SU-DHL-6 (cell line): ENCODE measurements at regions not wholly inside any gene's neighbourhood (a gene's known extent, or its start where the extent isn't known, plus 50 kb on each side); places are given as distances from the start of the nearest gene placed in this dataset.

Source experiments
- H2AFZ ChIP-seq: fragments of 200-600 bp; sonication (generic); 2 replicates; pipeline ENCODE4 v1.6.1; 2014; ENCODE audit warnings: low read depth, mild to moderate bottlenecking, moderate library complexity, mixed read lengths, antibody characterized with exemption, low read length; ENCODE audit not compliant: severe bottlenecking
- H3F3A ChIP-seq: fragments of 200-600 bp; shearing (Covaris generic); 2 replicates; pipeline ENCODE4 v1.6.0; 2016; ENCODE audit warnings: antibody characterized with exemption, mild to moderate bottlenecking; ENCODE audit not compliant: insufficient read depth
- H3K27ac ChIP-seq: fragments of 200-600 bp; sonication (generic); 2 replicates; pipeline ENCODE4 v1.5.1; 2016; ENCODE audit warnings: low read depth, mild to moderate bottlenecking, low read length, moderate library complexity, mixed read lengths
- H3K27me3 ChIP-seq: fragments of 200-600 bp; sonication (generic), shearing (Covaris generic); 2 replicates; pipeline ENCODE4 v1.6.0; 2014; ENCODE audit warnings: mild to moderate bottlenecking, low read length
- H3K36me3 ChIP-seq: fragments of 200-600 bp; sonication (generic); 2 replicates; pipeline ENCODE4 v1.6.1; 2014; ENCODE audit warnings: mild to moderate bottlenecking, low read length, mixed read lengths
- H3K4me2 ChIP-seq: fragments of 300-600, 200-600 bp; shearing (Covaris generic), sonication (generic); 2 replicates; pipeline ENCODE4 v1.6.0; 2014; ENCODE audit warnings: low read length, low read depth, mild to moderate bottlenecking; ENCODE audit not compliant: poor library complexity, severe bottlenecking
- H3K4me3 ChIP-seq: fragments of 200-600 bp; sonication (generic); 2 replicates; pipeline ENCODE4 v1.5.1; 2014; ENCODE audit warnings: antibody characterized with exemption, low read length, mild to moderate bottlenecking, mixed read lengths; ENCODE audit not compliant: insufficient read depth, poor library complexity, severe bottlenecking
- H3K79me2 ChIP-seq: fragments of 200-600 bp; sonication (generic); 2 replicates; pipeline ENCODE4 v1.6.1; 2014; ENCODE audit warnings: mild to moderate bottlenecking, low read length, moderate library complexity; ENCODE audit not compliant: insufficient read depth
- H3K9ac ChIP-seq: fragments of 200-600 bp; sonication (generic); 2 replicates; pipeline ENCODE4 v1.7.0; 2014; ENCODE audit warnings: mild to moderate bottlenecking, low read length
- H3K9me2 ChIP-seq: fragments of 200-600 bp; sonication (generic); replicated peaks from 2 replicates; pipeline ENCODE4 v1.6.1; 2014; ENCODE audit warnings: low read length; ENCODE audit not compliant: insufficient read depth
- H3K9me3 ChIP-seq: fragments of 200-600 bp; sonication (generic); 2 replicates; pipeline ENCODE4 v1.6.1; 2014; ENCODE audit warnings: low read length, mixed read lengths; ENCODE audit not compliant: insufficient read depth
- H4K20me1 ChIP-seq: fragments of 200-600 bp; sonication (generic); 2 replicates; pipeline ENCODE4 v1.6.1; 2014; ENCODE audit warnings: low read depth, mild to moderate bottlenecking, antibody characterized with exemption, low read length, moderate library complexity, mixed read lengths
- EZH2phosphoT487 ChIP-seq: fragments of 200-600 bp; sonication (generic), shearing (Covaris generic); conservative IDR thresholded peaks from 2 replicates; pipeline ENCODE4 v1.6.1; 2018; ENCODE audit warnings: mild to moderate bottlenecking, antibody characterized with exemption, low read length, moderate library complexity, mixed read lengths
- TF ChIP-seq, protein P1 (sequence below): fragments of 200-600 bp; sonication (generic); IDR thresholded peaks from one replicate; pipeline ENCODE4 v1.5.1; 2017; ENCODE audit warnings: antibody characterized with exemption, mild to moderate bottlenecking, low read length, moderate library complexity; ENCODE audit not compliant: insufficient read depth, poor library complexity, severe bottlenecking

GRCh38 chr16:86984343-86984742 lies 332.8 kb downstream of the C16orf95 start:
- Histone ChIP-seq H3K4me2 (no peak overlapping the region), H3K36me3 (no peaks in the 10 kb centered on the region), H3K9ac (no peak overlapping the region), H3K27ac (no peak overlapping the region), H3K9me2 (no peaks in the 10 kb centered on the region), H4K20me1 (no peaks in the 10 kb centered on the region), H3K4me3 (no peak overlapping the region), H3K9me3 (no peaks in the 10 kb centered on the region), H3K27me3 (no peaks in the 10 kb centered on the region), H3K79me2 (no peaks in the 10 kb centered on the region), H2AFZ (no peak overlapping the region), H3F3A (no peaks in the 10 kb centered on the region)
- TF ChIP-seq, protein P1, sequence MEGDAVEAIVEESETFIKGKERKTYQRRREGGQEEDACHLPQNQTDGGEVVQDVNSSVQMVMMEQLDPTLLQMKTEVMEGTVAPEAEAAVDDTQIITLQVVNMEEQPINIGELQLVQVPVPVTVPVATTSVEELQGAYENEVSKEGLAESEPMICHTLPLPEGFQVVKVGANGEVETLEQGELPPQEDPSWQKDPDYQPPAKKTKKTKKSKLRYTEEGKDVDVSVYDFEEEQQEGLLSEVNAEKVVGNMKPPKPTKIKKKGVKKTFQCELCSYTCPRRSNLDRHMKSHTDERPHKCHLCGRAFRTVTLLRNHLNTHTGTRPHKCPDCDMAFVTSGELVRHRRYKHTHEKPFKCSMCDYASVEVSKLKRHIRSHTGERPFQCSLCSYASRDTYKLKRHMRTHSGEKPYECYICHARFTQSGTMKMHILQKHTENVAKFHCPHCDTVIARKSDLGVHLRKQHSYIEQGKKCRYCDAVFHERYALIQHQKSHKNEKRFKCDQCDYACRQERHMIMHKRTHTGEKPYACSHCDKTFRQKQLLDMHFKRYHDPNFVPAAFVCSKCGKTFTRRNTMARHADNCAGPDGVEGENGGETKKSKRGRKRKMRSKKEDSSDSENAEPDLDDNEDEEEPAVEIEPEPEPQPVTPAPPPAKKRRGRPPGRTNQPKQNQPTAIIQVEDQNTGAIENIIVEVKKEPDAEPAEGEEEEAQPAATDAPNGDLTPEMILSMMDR = no peak
- no peak for TF ChIP-seq EZH2phosphoT487

DNA sequence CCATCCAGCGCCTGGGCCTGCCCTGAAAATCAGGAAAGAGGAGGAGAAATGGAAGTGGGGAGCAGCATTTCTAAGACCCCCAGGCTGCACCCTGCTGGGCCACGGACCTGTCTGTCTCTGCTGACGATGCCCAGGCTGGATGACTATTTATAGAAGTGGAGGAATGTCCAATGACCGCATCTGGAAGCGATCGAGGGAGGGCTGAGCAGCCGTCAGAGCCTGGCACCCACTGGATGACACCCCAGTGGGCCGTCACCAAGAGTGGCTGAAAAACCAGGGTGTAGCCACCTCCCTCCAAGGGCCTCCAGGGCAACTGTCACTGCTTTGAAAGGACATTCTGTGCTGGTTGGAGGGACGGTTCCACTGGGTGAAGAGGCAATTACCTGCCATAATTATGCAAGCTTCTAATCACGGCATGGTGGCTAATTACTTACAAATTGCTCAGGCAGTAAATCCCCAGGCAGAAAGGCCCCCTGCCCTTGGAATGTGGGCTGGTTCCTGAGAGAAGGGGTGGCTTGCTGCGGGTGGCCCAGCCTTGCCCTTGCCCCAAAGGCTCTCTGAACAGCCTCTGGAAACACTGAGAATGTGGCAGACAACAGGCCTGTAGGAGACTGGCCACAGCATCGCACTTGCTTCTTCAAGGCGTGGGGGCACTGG lies 332.1 kb downstream of the C16orf95 start:
- no peak overlapping the region for H3K9ac ChIP-seq
- H3F3A ChIP-seq = no peaks in the 10 kb centered on the region
- H3K27me3 ChIP-seq = no peaks in the 10 kb centered on the region
- H3K4me3 ChIP-seq = no peak overlapping the region
- TF ChIP-seq EZH2phosphoT487 = no peak
- TF ChIP-seq, protein P1 = no peak
- no peaks in the 10 kb centered on the region for H4K20me1 ChIP-seq
- H2AFZ ChIP-seq = no peak overlapping the region
- H3K36me3 ChIP-seq = no peaks in the 10 kb centered on the region
- no peaks in the 10 kb centered on the region for H3K9me3 ChIP-seq
- no peak overlapping the region for H3K4me2 ChIP-seq
- H3K27ac ChIP-seq = no peak overlapping the region
- no peaks in the 10 kb centered on the region for H3K79me2 ChIP-seq
- H3K9me2 ChIP-seq = no peaks in the 10 kb centered on the region

GRCh38 chr16:86985648-86986015 lies 331.6 kb downstream of the C16orf95 start:
- no peaks in the 10 kb centered on the region for H3F3A ChIP-seq
- H3K9ac ChIP-seq = no peak overlapping the region
- H3K27me3 ChIP-seq = no peaks in the 10 kb centered on the region
- H3K79me2 ChIP-seq = no peaks in the 10 kb centered on the region
- H3K27ac ChIP-seq = no peak overlapping the region
- H3K4me2 ChIP-seq = no peak overlapping the region
- no peaks in the 10 kb centered on the region for H3K9me2 ChIP-seq
- no peak for TF ChIP-seq EZH2phosphoT487
- TF ChIP-seq, protein P1 = no peak
- H4K20me1 ChIP-seq = no peaks in the 10 kb centered on the region
- no peak overlapping the region for H3K4me3 ChIP-seq
- no peak overlapping the region for H2AFZ ChIP-seq
- H3K9me3 ChIP-seq = no peaks in the 10 kb centered on the region
- H3K36me3 ChIP-seq = no peaks in the 10 kb centered on the region
